OCI-LY1 (cell line): ENCODE measurements at regions not wholly inside any gene's neighbourhood (a gene's known extent, or its start where the extent isn't known, plus 50 kb on each side); places are given as distances from the start of the nearest gene placed in this dataset.

Source experiments
- EZH2 ChIP-seq: fragments of 200-600 bp; sonication (generic), shearing (Covaris generic); IDR thresholded peaks from 2 replicates; pipeline ENCODE4 v1.8.0; 2017; ENCODE audit warnings: borderline replicate concordance, mixed run types, mild to moderate bottlenecking, antibody characterized with exemption, low read length, moderate library complexity, mixed read lengths
- TF ChIP-seq, protein P1 (sequence below): fragments of 200-600 bp; sonication (generic), shearing (Covaris generic); IDR thresholded peaks from 2 replicates; pipeline ENCODE4 v1.5.1; 2017; ENCODE audit warnings: mild to moderate bottlenecking, antibody characterized with exemption, low read length, moderate library complexity, mixed read lengths

DNA sequence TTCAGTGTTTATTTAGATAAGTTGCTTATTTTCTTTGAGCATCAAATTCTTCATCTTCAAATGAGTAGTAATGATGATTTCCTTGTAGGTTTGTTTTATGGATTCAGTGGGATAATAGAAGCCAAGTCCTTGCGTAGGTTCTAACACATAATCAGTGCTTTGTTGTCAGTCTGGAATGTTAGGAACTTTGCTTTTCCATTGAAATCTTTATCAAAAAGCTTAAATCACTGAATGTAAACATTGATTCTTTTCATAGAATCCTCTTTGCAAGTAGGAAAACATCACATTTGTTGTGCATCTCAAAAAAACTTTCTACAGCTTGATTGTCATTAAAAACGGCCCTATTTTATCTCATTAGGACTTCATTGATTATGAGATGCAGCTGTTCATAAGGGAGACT is 490.3 kb upstream of the GOT2 start:
- TF ChIP-seq, protein P1, sequence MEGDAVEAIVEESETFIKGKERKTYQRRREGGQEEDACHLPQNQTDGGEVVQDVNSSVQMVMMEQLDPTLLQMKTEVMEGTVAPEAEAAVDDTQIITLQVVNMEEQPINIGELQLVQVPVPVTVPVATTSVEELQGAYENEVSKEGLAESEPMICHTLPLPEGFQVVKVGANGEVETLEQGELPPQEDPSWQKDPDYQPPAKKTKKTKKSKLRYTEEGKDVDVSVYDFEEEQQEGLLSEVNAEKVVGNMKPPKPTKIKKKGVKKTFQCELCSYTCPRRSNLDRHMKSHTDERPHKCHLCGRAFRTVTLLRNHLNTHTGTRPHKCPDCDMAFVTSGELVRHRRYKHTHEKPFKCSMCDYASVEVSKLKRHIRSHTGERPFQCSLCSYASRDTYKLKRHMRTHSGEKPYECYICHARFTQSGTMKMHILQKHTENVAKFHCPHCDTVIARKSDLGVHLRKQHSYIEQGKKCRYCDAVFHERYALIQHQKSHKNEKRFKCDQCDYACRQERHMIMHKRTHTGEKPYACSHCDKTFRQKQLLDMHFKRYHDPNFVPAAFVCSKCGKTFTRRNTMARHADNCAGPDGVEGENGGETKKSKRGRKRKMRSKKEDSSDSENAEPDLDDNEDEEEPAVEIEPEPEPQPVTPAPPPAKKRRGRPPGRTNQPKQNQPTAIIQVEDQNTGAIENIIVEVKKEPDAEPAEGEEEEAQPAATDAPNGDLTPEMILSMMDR = no peak
- no peak for TF ChIP-seq EZH2
